T-helper 2 cell treated with Interferon-gamma antibody and Interleukin-4, amounts not matched to agents 5 μg/mL and 100 μg/mL, for 36 hours (primary cell): ENCODE measurements at regions not wholly inside any gene's neighbourhood (a gene's known extent, or its start where the extent isn't known, plus 50 kb on each side); places are given as distances from the start of the nearest gene placed in this dataset.

ENCODE experiments used
- DNase-seq: peaks from one replicate; pipeline ENCODE4 v3.0.0; 2021; ENCODE audit warnings: low spot score
- H3K27ac Mint-ChIP-seq: one replicate; pipeline ENCODE4 v1.8.0; 2021; ENCODE audit warnings: mild to moderate bottlenecking, mixed read lengths
- H3K27me3 Mint-ChIP-seq: one replicate; pipeline ENCODE4 v1.8.0; 2021; ENCODE audit warnings: low read depth, mixed read lengths
- H3K36me3 Mint-ChIP-seq: one replicate; pipeline ENCODE4 v1.8.0; 2021; ENCODE audit warnings: low read depth, mixed read lengths
- H3K4me1 Mint-ChIP-seq: one replicate; pipeline ENCODE4 v1.8.0; 2021; ENCODE audit warnings: low read depth, mixed read lengths
- H3K4me3 Mint-ChIP-seq: one replicate; pipeline ENCODE4 v1.8.0; 2022; ENCODE audit warnings: mild to moderate bottlenecking, moderate library complexity, mixed read lengths
- H3K9me3 Mint-ChIP-seq: one replicate; pipeline ENCODE4 v1.8.0; 2021; ENCODE audit warnings: mixed read lengths

GRCh38 chr18:24731158-24731557 is 270.7 kb downstream of the HRH4 start:
- Mint-ChIP-seq H3K9me3 (no peaks in the 10 kb centered on the region), H3K4me1 (no peaks in the 10 kb centered on the region), H3K27me3 (no peaks in the 10 kb centered on the region), H3K27ac (no peak overlapping the region), H3K4me3 (no peak overlapping the region), H3K36me3 (no peaks in the 10 kb centered on the region)
- no peak for DNase-seq

- H3K27me3 Mint-ChIP-seq: no peaks in the 10 kb centered on the region
These were observed 271.5 kb downstream of the HRH4 start for GRCh38 chr18:24731981-24732380.

GRCh38 chr18:24734058-24734457 is 273.6 kb downstream of the HRH4 start:
- H3K4me1 Mint-ChIP-seq: no peaks in the 10 kb centered on the region
- no peak for DNase-seq
- H3K9me3 Mint-ChIP-seq: no peaks in the 10 kb centered on the region
- no peak overlapping the region for H3K4me3 Mint-ChIP-seq
- H3K27ac Mint-ChIP-seq: no peak overlapping the region
- H3K27me3 Mint-ChIP-seq: no peaks in the 10 kb centered on the region
- no peaks in the 10 kb centered on the region for H3K36me3 Mint-ChIP-seq

More at GRCh38 chr18:24731981-24732380, 271.5 kb downstream of the HRH4 start:
- no peak overlapping the region for H3K4me3 Mint-ChIP-seq
- H3K36me3 Mint-ChIP-seq: no peaks in the 10 kb centered on the region
- H3K4me1 Mint-ChIP-seq: no peaks in the 10 kb centered on the region
- H3K27ac Mint-ChIP-seq: no peak overlapping the region
- H3K9me3 Mint-ChIP-seq: no peaks in the 10 kb centered on the region
- no peak for DNase-seq

GRCh38 chr18:24735624-24736231 is 275.3 kb downstream of the HRH4 start:
- Mint-ChIP-seq H3K27ac (no peak overlapping the region), H3K4me3 (no peak overlapping the region), H3K4me1 (no peaks in the 10 kb centered on the region), H3K36me3 (no peaks in the 10 kb centered on the region), H3K9me3 (no peaks in the 10 kb centered on the region), H3K27me3 (no peaks in the 10 kb centered on the region)
- DNase-seq: no peak

- H3K4me3 Mint-ChIP-seq: no peak overlapping the region
- no peaks in the 10 kb centered on the region for H3K4me1 Mint-ChIP-seq
- no peak overlapping the region for H3K27ac Mint-ChIP-seq
- no peaks in the 10 kb centered on the region for H3K27me3 Mint-ChIP-seq
- H3K36me3 Mint-ChIP-seq: no peaks in the 10 kb centered on the region
- no peaks in the 10 kb centered on the region for H3K9me3 Mint-ChIP-seq
- no peak for DNase-seq
These were observed 276.4 kb downstream of the HRH4 start for GRCh38 chr18:24736662-24737330.

- no peak overlapping the region for H3K27ac Mint-ChIP-seq
- H3K36me3 Mint-ChIP-seq: no peaks in the 10 kb centered on the region
These were observed 280.4 kb downstream of the HRH4 start for GRCh38 chr18:24740829-24741228.

GRCh38 chr18:24741321-24741720 is 280.9 kb downstream of the HRH4 start:
- no peak overlapping the region for H3K27ac Mint-ChIP-seq
- DNase-seq: no peak
- H3K4me1 Mint-ChIP-seq: no peaks in the 10 kb centered on the region
- no peak overlapping the region for H3K4me3 Mint-ChIP-seq
- H3K9me3 Mint-ChIP-seq: no peaks in the 10 kb centered on the region
- no peaks in the 10 kb centered on the region for H3K36me3 Mint-ChIP-seq
- H3K27me3 Mint-ChIP-seq: no peaks in the 10 kb centered on the region

More at GRCh38 chr18:24740829-24741228, 280.4 kb downstream of the HRH4 start:
- Mint-ChIP-seq H3K4me1 (no peaks in the 10 kb centered on the region), H3K4me3 (no peak overlapping the region), H3K27me3 (no peaks in the 10 kb centered on the region), H3K9me3 (no peaks in the 10 kb centered on the region)
- DNase-seq: no peak

- Mint-ChIP-seq H3K27ac (no peak overlapping the region), H3K4me3 (no peak overlapping the region), H3K4me1 (no peaks in the 10 kb centered on the region), H3K36me3 (no peaks in the 10 kb centered on the region), H3K9me3 (no peaks in the 10 kb centered on the region), H3K27me3 (no peaks in the 10 kb centered on the region)
- no peak for DNase-seq
These were observed 281.7 kb downstream of the HRH4 start for GRCh38 chr18:24741965-24742724.

- Mint-ChIP-seq H3K9me3 (no peaks in the 10 kb centered on the region), H3K27me3 (peaks cover 2% of the 10 kb centered on the region), H3K4me1 (no peaks in the 10 kb centered on the region), H3K27ac (no peak overlapping the region), H3K36me3 (no peaks in the 10 kb centered on the region), H3K4me3 (no peak overlapping the region)
- no peak for DNase-seq
These were observed 294.3 kb downstream of the HRH4 start for GRCh38 chr18:24754583-24755253.

GRCh38 chr18:24756385-24756784 is 295.9 kb downstream of the HRH4 start:
- H3K4me1 Mint-ChIP-seq: no peaks in the 10 kb centered on the region

GRCh38 chr18:24757134-24757533 is 296.7 kb downstream of the HRH4 start:
- Mint-ChIP-seq H3K27me3 (peaks cover 2% of the 10 kb centered on the region), H3K9me3 (no peaks in the 10 kb centered on the region), H3K4me1 (no peaks in the 10 kb centered on the region), H3K27ac (no peak overlapping the region), H3K36me3 (no peaks in the 10 kb centered on the region), H3K4me3 (no peak overlapping the region)
- DNase-seq: no peak

More at GRCh38 chr18:24756385-24756784, 295.9 kb downstream of the HRH4 start:
- Mint-ChIP-seq H3K27me3 (peaks cover 2% of the 10 kb centered on the region), H3K27ac (no peak overlapping the region), H3K4me3 (no peak overlapping the region), H3K36me3 (no peaks in the 10 kb centered on the region), H3K9me3 (no peaks in the 10 kb centered on the region)
- no peak for DNase-seq

GRCh38 chr18:24761765-24762164 is 301.3 kb downstream of the HRH4 start:
- DNase-seq: no peak
- Mint-ChIP-seq H3K36me3 (no peaks in the 10 kb centered on the region), H3K27me3 (peaks cover 2% of the 10 kb centered on the region), H3K4me3 (no peak overlapping the region), H3K9me3 (no peaks in the 10 kb centered on the region), H3K4me1 (no peaks in the 10 kb centered on the region), H3K27ac (no peak overlapping the region)

GRCh38 chr18:24762511-24762910 is 302.1 kb downstream of the HRH4 start:
- H3K4me3 Mint-ChIP-seq: no peak overlapping the region
- no peaks in the 10 kb centered on the region for H3K36me3 Mint-ChIP-seq
- no peak for DNase-seq
- H3K9me3 Mint-ChIP-seq: no peaks in the 10 kb centered on the region
- H3K27me3 Mint-ChIP-seq: peaks cover 2% of the 10 kb centered on the region
- no peaks in the 10 kb centered on the region for H3K4me1 Mint-ChIP-seq
- H3K27ac Mint-ChIP-seq: no peak overlapping the region
